ENCODE measurements at regions not wholly inside any gene's neighbourhood (a gene's known extent, or its start where the extent isn't known, plus 50 kb on each side); places are given as distances from the start of the nearest gene placed in this dataset.

DNA sequence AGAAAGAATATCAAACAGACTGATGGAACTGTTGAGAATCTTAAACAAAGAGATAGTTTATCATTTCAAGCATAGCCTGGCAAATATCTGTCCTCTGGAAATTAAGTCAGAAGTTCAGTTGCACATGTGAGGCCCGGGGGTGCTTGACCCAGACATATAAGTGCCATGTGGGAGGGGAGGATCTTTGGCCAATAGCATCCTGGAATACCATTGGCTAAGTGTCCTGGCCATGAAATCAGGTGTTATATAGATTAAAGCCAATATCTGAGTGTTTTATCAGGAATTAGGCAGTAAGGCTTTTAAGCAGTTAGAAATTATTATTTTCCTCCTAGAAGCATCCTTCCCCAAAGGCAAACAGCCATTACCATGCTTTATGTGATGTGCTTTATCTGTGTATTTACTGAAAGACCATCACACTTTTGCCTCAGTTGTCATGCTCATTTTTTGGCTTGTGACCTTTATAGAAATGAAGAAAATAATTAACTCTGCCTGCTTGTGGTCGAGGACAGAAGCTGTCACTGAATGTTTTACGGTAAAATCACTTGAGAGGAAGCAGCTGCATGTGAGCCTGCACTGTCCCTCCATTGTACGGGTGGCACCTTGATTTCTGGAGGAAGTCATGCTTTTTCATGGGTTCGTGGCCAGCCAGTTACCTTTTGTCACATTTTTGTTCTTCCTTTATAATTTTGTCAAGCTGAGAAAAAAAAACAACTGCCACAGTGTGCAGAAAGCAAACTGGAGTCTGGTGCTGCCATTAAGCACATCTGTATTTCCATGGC is 259.9 kb upstream of the FMN2 start:
- no peak for DNase-seq (ENCODE audit: low read depth, low spot score)
- H3K4me3 ChIP-seq (ENCODE audit: low read length) = no peak overlapping the region

DNA sequence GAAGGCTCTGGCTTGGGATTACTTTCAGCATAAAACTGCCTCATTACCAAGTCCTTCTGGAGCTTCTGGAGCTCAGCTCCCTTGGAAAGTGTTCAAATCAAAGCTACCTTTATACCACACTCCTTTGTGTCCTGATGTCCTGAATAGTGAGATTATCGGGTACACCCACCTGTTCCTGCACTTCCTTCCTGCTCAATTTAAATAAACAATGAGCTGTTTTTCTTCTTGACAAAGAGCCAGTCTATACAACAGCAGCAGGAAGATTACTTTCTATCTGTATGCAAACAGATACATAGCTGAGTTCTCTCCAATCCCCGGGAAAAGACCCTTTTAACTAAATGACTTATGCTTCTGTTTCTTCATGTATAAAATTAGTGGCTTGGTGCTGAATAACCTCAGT is 258.0 kb upstream of the FMN2 start:
- no peak for DNase-seq (ENCODE audit: low read depth, low spot score)
- H3K4me3 ChIP-seq (ENCODE audit: low read length) = no peak overlapping the region

DNA sequence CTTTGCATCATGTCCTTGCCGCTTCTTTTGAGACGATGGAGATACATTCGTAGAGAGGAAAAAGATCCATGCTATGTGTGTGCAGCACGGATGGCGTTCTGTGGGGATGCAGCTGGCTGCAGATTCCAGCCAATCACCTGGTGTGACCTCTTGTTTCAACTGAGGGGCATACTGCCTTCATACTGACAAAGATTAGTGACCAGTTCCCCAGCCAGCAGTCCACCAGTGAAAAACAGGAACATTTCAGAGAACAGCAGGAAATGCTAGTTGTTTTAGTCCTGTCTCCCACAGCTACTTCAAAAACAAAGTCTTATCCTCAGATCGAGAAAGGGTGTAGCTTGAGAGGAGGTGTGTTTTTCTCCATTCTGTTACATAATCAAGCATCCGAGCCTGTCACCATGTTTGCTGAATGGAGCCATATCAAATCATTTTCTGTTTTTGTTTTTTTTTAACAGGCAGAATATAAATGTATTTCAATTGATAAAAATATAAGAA is 255.7 kb upstream of the FMN2 start:
- H3K4me3 ChIP-seq (ENCODE audit: low read length) = no peak overlapping the region
- DNase-seq (ENCODE audit: low read depth, low spot score) = no peak

DNA sequence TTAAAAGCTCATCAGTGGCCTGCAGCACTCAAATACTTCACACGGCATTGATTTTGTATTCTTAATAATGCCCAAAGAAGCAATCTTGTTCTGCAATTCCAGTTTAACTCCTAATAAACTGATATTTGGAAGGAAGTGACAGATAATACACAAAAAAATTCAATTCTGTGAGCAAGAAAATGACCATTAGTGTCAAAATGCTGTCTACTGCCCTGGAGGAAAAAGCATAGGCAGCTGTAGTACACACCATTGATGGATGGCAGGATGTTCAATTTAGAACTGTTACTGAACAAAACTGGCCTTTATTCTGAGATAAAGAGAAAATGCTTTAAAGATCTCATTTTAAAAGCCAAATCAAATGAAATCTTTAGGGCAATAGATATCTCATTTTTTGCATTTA is 251.3 kb upstream of the FMN2 start:
- H3K4me3 ChIP-seq (ENCODE audit: low read length) = no peak overlapping the region
- no peak for DNase-seq (ENCODE audit: low read depth, low spot score)

DNA sequence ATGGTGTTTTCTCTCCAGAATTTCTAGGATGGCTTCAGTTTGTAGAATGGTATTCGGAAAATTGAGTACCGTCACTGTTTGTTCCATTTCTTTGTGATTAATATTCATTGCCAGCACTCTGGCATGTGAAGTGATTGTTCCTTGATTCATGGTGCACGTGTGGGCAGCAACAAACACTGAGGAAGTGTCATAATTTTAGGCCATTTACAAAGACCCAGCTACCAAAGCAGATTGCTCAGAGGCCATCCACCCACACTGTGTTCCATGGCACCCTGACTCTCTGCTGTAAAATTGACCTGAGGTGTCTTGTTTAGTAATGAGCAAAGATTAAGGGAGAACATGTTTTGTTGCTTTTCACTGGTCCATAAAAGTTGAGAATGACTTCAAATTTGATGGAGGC is 250.9 kb upstream of the FMN2 start:
- DNase-seq (ENCODE audit: low read depth, low spot score) = no peak
- H3K4me3 ChIP-seq (ENCODE audit: low read length) = no peak overlapping the region

DNA sequence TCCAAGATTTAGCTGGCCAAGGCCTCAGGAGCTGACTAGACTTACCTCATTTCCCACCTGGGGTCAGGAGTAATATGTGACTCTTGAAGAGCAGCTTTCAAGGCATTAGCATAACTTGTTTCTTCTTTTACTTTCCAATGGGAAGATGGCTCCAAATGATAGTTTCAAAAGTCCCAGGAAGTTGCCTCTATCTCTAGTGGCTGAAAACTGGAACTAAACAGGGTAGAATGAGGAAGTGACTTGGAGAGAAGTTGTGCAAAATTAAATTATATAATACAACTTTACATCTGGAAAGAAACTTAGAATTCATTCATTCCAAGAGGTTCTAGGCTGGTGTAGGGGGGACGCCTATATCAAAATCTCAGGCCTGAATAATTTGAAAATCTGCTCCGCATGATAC is 250.1 kb upstream of the FMN2 start:
- no peak overlapping the region for H3K4me3 ChIP-seq (ENCODE audit: low read length)
- DNase-seq (ENCODE audit: low read depth, low spot score) = no peak

DNA sequence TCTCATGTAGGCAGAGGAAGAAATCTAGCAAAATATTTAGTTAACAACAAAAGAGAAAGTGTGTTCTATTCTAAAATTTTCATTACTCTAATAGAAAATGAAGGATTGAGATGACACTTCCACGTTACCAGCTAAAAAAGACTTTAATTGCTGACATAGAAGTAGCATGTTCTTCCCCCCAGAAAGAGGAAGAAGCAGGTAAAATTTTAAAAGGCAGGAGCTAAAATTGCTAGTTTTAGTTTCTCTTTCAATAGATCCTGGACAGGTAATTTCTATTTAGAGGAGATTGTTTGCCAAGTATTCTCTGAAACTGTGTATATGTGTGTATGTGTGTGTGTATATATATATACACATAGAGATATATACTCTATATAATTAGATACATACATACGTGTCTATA is 248.1 kb upstream of the FMN2 start:
- no peak overlapping the region for H3K4me3 ChIP-seq (ENCODE audit: low read length)
- DNase-seq (ENCODE audit: low read depth, low spot score) = no peak

DNA sequence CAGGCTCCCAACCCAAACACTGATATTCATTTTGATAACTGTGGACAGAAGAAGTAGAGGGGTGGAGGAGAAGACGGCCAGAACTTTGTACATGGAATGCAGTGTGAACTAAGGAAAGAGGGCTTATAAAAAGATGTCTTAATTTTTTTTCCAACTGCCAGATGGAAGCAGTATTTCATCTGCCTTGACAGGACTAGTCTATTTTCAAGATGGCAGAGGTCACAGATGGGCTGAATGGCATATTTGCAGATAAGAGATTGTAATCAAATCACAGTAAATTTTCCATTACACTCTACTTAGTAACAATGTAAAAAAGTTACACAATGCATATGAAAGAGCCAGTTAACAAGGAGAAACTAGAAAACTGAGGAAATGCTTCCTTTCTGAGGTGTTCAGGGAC is 246.8 kb upstream of the FMN2 start:
- no peak for DNase-seq (ENCODE audit: low read depth, low spot score)
- H3K4me3 ChIP-seq (ENCODE audit: low read length) = no peak overlapping the region

DNA sequence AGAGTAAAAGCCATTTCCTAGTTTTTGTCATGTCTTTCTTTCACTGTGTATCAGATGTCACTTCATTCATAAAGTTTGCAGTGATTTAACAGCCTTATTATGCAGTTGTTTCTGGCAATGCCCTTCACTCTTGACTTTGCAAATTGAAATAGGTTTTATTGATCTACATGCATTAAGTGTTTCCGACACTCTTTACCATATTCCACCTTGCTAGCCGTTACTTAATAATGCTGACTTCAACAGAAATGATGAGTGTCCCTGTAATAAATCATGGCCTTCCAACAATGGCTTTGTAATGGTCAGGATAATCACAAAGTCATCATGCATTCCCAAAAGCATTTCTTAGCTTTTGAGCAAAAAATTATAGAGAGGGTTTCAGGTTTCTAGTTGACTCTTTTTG is 236.8 kb upstream of the FMN2 start:
- no peak overlapping the region for H3K4me3 ChIP-seq (ENCODE audit: low read length)
- DNase-seq (ENCODE audit: low read depth, low spot score) = no peak

DNA sequence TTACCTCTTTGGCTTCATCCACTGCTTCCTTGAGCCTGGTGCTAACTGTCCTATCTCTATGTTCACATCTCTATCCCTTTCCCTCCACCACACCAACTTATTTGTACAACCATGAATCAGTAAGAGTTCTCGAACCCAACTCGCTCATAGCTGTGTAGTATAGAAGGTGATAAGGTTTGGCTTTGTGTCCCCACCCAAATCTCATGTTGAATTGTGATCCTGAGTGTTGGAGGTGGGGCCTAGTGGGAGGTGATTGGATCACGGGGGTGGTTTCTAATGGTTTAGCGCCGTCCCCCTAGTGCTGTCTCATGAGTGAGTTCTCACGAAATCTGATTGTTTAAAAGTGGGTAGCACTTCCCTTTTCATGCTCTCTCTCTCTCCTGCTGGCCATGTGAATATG is 235.6 kb upstream of the FMN2 start:
- DNase-seq (ENCODE audit: low read depth, low spot score) = no peak
- no peak overlapping the region for H3K4me3 ChIP-seq (ENCODE audit: low read length)

DNA sequence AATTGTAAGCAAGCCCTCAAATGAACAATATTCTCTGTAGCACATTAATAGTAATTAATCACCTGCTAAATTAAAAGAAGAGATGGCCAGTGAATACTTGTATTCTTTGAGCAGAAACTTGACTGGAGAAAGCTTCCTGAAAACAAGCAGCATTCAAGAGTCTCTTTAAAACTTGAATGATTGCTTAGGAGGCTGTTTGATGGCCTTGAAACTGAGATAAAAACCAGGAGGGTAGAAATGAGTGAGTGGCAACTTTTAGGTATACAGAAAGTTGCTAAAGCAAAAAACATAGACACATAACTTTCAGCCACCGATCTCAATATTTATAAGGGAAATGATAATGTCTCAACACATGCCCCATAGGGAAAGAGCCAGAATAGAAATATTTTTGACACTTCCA is 234.8 kb upstream of the FMN2 start:
- H3K4me3 ChIP-seq (ENCODE audit: low read length) = no peak overlapping the region
- DNase-seq (ENCODE audit: low read depth, low spot score) = no peak

DNA sequence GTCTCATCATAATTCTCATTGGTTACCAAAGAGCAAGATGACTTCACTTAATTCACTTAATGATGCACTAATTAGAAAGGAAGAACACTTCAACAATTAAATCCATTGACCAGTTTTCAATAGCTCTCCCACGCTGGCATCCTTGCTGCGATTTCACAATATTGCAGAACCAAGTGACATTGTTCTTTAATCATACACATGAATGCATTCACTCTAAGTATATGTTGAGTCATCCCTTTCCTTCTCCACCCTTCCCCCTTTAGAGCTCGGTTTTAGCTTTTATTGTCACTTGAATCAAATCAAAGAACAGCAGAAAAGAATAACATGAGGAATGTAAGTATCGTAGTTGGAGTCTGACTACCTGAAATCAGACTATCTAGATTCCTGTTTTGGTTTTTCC is 233.6 kb upstream of the FMN2 start:
- H3K4me3 ChIP-seq (ENCODE audit: low read length) = no peak overlapping the region
- DNase-seq (ENCODE audit: low read depth, low spot score) = no peak

DNA sequence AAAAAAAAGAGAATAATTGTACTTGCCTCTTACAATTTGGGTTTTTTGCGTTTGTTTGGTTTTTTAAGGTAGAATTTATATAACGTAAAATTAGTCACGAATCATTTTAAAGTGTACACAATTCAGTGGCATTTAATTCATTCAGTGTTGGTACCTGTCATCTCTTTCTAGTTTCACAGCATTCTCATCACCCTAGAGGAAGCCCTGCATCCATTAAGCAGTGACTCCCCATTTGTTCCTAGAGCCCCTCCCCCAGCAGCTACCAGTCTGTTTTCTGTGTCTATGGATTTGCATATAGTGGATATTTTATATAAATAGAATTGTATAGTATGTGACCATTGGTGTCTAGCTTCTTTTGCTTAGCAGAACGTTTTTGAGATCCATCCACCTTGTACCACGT is 233.2 kb upstream of the FMN2 start:
- no peak overlapping the region for H3K4me3 ChIP-seq (ENCODE audit: low read length)
- DNase-seq (ENCODE audit: low read depth, low spot score) = no peak

DNA sequence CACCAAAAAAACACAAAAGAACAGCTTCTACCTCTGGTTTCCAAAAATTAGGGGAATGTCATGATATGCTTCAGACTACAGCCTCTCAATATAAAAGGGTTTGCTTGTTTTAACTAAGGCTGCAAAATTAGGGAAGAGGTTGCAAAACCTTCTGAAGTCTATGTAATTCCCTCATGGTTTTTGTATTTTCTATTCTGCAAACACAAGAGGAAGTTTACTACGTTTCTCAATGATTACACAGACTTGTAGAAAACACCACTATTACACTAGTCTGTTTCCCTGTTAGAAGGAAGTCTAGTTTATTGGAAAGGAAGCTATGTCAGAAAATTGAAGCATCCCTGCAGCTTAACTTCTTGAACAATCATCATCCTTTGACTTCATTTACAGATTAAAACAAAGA is 229.7 kb upstream of the FMN2 start:
- no peak for DNase-seq (ENCODE audit: low read depth, low spot score)

DNA sequence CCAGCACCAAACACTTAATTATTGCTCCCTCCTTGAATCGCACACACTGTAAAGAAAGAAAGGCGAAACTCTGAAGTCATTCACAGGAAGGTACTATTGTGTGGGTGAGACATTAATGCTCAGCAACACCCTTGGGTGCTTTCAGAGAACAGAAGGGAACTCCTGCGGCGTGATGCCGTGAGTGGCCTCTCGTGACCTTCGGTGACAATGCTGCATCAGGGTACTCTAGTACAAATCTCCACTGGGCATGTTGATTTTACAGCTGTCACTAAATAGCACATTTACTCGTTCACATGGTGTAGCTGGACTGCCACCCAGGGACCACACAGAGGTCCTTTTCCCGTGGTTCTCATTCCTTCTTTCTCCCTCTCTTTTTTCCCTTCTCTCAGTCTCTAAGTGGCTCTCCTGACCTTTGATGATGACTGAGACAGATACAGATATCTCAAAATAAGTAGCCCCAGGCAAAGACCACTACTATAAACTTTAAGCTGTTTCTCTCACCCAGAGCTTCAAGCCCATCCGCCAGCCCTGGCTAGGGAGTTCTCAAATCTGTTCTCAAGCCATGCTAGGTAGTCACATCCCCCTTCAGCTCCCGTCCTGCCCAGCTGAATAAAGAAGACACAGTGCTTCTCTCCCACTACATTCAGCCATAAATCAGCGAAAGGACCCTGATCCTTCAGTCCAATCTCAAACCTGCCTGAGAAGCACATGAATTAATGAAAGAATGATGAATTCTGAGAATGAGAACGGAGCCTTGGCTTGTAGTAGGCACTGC is 223.4 kb upstream of the FMN2 start:
- no peak overlapping the region for H3K4me3 ChIP-seq (ENCODE audit: low read length)
- DNase-seq (ENCODE audit: low read depth, low spot score) = no peak

More for the DNA sequence above, 229.7 kb upstream of the FMN2 start:
- H3K4me3 ChIP-seq (ENCODE audit: low read length) = no peak overlapping the region

DNA sequence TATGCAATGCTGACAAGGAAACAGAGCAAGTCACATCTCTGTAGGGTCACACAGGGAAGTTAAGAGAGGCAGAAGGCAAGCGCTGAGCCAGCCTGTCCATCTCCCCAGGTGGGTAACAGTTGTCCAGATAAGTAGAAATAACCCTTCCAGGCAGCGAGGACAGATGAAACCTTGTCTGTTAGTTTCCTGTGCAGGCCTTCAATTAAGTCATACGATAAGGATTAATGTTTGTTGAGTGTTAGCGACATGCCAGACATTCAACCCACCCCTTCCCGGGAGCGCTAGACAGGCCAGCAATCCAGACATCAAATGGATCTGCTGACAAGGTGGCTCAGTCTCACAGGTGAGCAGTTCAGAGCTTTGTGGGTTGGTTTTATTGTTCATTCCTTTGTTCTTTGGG is 221.5 kb upstream of the FMN2 start:
- no peak for DNase-seq (ENCODE audit: low read depth, low spot score)
- no peak overlapping the region for H3K4me3 ChIP-seq (ENCODE audit: low read length)

DNA sequence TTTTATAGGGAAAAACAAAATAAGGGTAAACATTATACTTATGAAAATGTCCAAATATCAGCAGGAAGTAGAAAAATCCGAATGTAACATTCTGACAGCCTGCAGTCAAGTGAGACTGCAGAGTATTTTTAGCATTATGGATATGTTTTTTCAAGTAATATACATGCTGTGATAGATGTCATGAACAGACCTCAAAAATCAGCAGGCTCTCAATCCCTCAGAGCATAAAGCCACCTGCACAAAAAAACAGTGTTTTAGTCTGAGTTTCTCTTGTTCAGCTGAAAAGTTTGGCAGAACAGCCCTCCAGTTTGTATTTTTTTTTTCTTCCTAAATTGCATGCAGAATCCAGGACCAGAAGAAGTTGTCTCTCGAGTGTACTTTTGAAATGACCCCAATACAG is 219.1 kb upstream of the FMN2 start:
- DNase-seq (ENCODE audit: low read depth, low spot score) = no peak
- no peak overlapping the region for H3K4me3 ChIP-seq (ENCODE audit: low read length)

DNA sequence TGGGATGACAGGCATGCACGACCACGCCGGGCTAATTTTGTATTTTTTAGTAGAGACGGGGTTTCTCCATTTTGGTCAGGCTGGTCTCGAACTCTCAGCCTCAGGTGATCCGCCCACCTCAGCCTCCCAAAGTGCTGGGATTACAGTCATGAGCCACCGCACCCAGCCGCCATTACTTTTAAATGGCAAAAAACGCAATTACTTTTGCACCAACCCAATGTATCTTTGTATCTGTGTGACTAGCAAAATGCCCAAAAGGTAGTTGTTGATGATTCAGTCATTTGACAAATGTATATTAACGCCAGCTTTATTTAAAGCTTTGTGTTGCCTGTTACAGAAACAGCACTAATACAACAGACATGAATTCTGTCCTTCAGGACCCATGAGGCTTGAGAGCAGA is 216.9 kb upstream of the FMN2 start:
- H3K4me3 ChIP-seq (ENCODE audit: low read length) = no peak overlapping the region
- DNase-seq (ENCODE audit: low read depth, low spot score) = no peak

DNA sequence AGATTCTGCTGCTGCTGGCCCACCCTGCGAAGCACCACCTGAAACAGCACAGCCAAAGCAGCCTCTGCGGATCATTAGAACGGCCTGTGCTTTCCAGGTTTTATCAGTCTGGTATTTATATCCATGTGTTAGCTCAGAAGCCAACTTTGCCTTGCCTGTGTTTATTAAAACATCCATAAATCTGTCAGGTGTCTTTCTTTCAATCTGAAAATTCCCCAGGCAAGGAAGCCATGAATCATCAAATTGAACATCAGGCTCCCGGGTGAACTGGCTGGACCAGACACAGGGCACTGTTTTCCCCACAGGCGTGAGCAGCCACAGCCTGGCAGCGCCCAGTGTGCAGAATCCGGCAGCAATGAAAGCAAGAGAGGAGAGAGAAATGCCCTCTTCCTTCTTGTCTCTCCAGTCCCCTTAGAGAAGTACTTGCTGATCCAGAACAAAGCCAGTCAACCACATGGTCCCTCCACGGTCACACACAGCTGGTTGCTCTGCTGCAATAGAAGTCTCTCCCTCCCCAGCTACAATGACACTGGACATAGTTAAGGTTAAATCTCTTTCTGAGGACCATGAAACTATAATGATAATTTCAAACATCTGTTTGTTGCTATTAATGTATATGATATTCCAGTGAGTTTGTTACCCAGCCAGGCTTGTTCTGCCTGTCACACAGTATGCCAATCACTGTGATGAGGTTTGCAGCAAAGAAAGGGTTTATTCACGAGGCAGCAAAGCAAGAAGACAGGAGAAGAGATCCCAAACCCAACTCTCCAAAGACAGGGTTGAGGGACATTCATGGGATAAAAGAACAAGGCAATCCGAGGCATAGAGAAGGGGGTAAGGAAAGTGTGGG is 212.1 kb upstream of the FMN2 start:
- H3K4me3 ChIP-seq (ENCODE audit: low read length) = no peak overlapping the region
- DNase-seq (ENCODE audit: low read depth, low spot score) = no peak

DNA sequence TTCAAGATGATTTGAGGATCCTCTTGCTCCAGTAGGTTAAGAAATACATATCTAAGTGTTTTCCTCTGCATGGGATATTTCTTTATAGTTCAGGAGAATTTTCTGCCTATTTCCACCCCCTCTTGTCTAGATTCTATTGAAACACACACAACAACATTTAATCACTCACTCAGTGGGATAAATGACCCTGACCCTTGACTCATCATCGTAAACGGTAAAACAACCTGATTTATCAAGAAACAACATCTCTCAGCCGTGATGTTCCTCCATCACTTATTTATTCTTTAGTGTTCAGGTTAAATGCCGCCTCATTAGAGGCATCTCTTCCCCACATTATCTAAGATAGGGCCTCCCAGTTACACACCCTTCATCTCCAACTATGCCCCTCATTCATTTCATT is 208.7 kb upstream of the FMN2 start:
- H3K4me3 ChIP-seq (ENCODE audit: low read length) = no peak overlapping the region
- no peak for DNase-seq (ENCODE audit: low read depth, low spot score)
